Kidney (tissue), 13 donors: ENCODE measurements at regions not wholly inside any gene's neighbourhood (a gene's known extent, or its start where the extent isn't known, plus 50 kb on each side); places are given as distances from the start of the nearest gene placed in this dataset.
A peak's percentile ranks its signal among the peaks of the same experiment; 100 is the strongest.

Source experiments
- DNase-seq, 5 donors: peaks; one replicate each; pipeline ENCODE4 v3.0.0-alpha.2; 2013 to 2020
- FAIRE-seq: peaks from 2 replicates; lab custom pipeline; 2012; peaks lifted over from hg19 to GRCh38; lab: Jason Lieb, UNC
- H3K27ac ChIP-seq, 2 donors: one replicate each; pipeline ENCODE4 v1.7.0; 2013; ENCODE audit warnings: low read depth in 2 of 2, low read length in 2 of 2, inconsistent platforms in 1 of 2
- H3K27me3 ChIP-seq: one replicate; pipeline ENCODE4 v1.7.1; 2013; ENCODE audit warnings: low read length, inconsistent platforms; ENCODE audit not compliant: control insufficient read depth, insufficient read depth
- H3K36me3 ChIP-seq, 3 donors: one replicate each; pipeline versions ENCODE4 v1.7.0 to v1.7.1; 2013; ENCODE audit warnings: low read length in 3 of 3, control low read depth in 1 of 3, inconsistent platforms in 1 of 3; ENCODE audit not compliant: insufficient read depth in 3 of 3, control insufficient read depth in 2 of 3
- H3K4me1 ChIP-seq, 3 donors: one replicate each; pipeline versions ENCODE4 v1.7.0 to v1.7.1; 2013; ENCODE audit warnings: low read length in 3 of 3, inconsistent platforms in 1 of 3, low read depth in 1 of 3; ENCODE audit not compliant: control insufficient read depth in 2 of 3, insufficient read depth in 2 of 3
- H3K4me3 ChIP-seq, 3 donors: one replicate each; pipeline versions ENCODE4 v1.7.0 to v1.8.1; 2013; ENCODE audit warnings: low read length in 3 of 3, control low read depth in 1 of 3, inconsistent platforms in 1 of 3
- H3K9ac ChIP-seq, 3 donors: one replicate each; pipeline versions ENCODE4 v1.7.0 to v1.7.1; 2013; ENCODE audit warnings: low read length in 3 of 3, control low read depth in 1 of 3, inconsistent platforms in 1 of 3
- H3K9me3 ChIP-seq, 3 donors: one replicate each; pipeline versions ENCODE4 v1.7.0 to v1.7.1; 2013; ENCODE audit warnings: low read length in 3 of 3, control low read depth in 1 of 3, inconsistent platforms in 1 of 3; ENCODE audit not compliant: control insufficient read depth in 2 of 3, insufficient read depth in 1 of 3
- CTCF ChIP-seq: IDR thresholded peaks from 3 replicates; pipeline ENCODE4 v1.5.1; 2012; ENCODE audit warnings: mild to moderate bottlenecking, moderate library complexity, borderline replicate concordance; ENCODE audit not compliant: insufficient read depth; ENCODE audit errors: extremely low read depth
- intact Hi-C: fragments of 100-400 bp; cut with DNase I; formaldehyde crosslinking; loops from one replicate; pipeline ENCODE4 v1.11.1; 2022
- donor health status: control.
- donor health status: control.
- donor health status: control.
- donor health status: control.
- donor health status: control.
- donor health status: DM: yes; HTN: yes; CAD: no.
- donor health status: Normal renal cell carcinoma (clear cell type).

GRCh38 chr7:125602441-125602840 is 672.8 kb upstream of the POT1 start:
- H3K36me3 ChIP-seq, result no peaks in the 10 kb centered on the region
- no peak for TF ChIP-seq CTCF
- intact Hi-C loops, result no loop called here
- H3K9me3 ChIP-seq, result no peaks in the 10 kb centered on the region
- peak in 1 of 5 donors; percentile 1 for DNase-seq
- no peak overlapping the region for H3K4me3 ChIP-seq
- H3K4me1 ChIP-seq, result no peaks in the 10 kb centered on the region
- no peaks in the 10 kb centered on the region for H3K27me3 ChIP-seq
- FAIRE-seq, result no peak
- H3K9ac ChIP-seq, result no peak overlapping the region
- H3K27ac ChIP-seq, result no peak overlapping the region

GRCh38 chr7:125599387-125599786 is 669.8 kb upstream of the POT1 start:
- Histone ChIP-seq H3K4me1 (no peaks in the 10 kb centered on the region), H3K9me3 (no peaks in the 10 kb centered on the region), H3K9ac (no peak overlapping the region), H3K36me3 (no peaks in the 10 kb centered on the region), H3K4me3 (no peak overlapping the region), H3K27me3 (no peaks in the 10 kb centered on the region), H3K27ac (no peak overlapping the region)
- DNase-seq (no peak), FAIRE-seq (no peak)
- intact Hi-C loops, result no loop called here
- TF ChIP-seq CTCF, result no peak

GRCh38 chr7:125592331-125592730 is 662.7 kb upstream of the POT1 start:
- H3K27me3 ChIP-seq, result no peaks in the 10 kb centered on the region
- no peaks in the 10 kb centered on the region for H3K4me1 ChIP-seq
- no peak overlapping the region for H3K9ac ChIP-seq
- no peak for FAIRE-seq
- TF ChIP-seq CTCF, result no peak
- no peak for DNase-seq
- intact Hi-C loops, result no loop called here
- no peak overlapping the region for H3K27ac ChIP-seq
- H3K9me3 ChIP-seq, result no peaks in the 10 kb centered on the region
- H3K36me3 ChIP-seq, result no peaks in the 10 kb centered on the region
- H3K4me3 ChIP-seq, result no peak overlapping the region

- no peak overlapping the region for H3K27ac ChIP-seq
- no peaks in the 10 kb centered on the region for H3K36me3 ChIP-seq
- H3K9ac ChIP-seq, result no peak overlapping the region
- H3K9me3 ChIP-seq, result peaks cover 0 to 3% (median 2%) of the 10 kb centered on the region in 3 donors
- FAIRE-seq, result no peak
- DNase-seq, result peak in 2 of 5 donors; percentile 7 to 62
- H3K4me3 ChIP-seq, result no peak overlapping the region
- no peak for TF ChIP-seq CTCF
- intact Hi-C loops, result no loop called here
- H3K27me3 ChIP-seq, result no peaks in the 10 kb centered on the region
- H3K4me1 ChIP-seq, result no peaks in the 10 kb centered on the region
These were observed 643.5 kb upstream of the POT1 start for GRCh38 chr7:125573126-125573525.
